Peyer's patch (tissue), 4 donors: ENCODE measurements at regions not wholly inside any gene's neighbourhood (a gene's known extent, or its start where the extent isn't known, plus 50 kb on each side); places are given as distances from the start of the nearest gene placed in this dataset.

Experiments used
- POLR2A ChIP-seq, 2 donors: fragments of 450-650 bp; IDR thresholded peaks; one replicate each; pipeline ENCODE4 v1.5.1; 2017; ENCODE audit warnings: antibody characterized with exemption in 2 of 2, mild to moderate bottlenecking in 2 of 2, moderate library complexity in 2 of 2
- TF ChIP-seq, protein P1 (sequence below), 6 experiments: fragments of 450-650 bp in 4 of 6; fragments of 200-600 bp in 2 of 6; sonication (generic) in 1 of 6; IDR thresholded peaks; one replicate each; pipeline ENCODE4 v1.5.1; 2017 to 2019; ENCODE audit warnings: antibody characterized with exemption in 6 of 6, mild to moderate bottlenecking in 3 of 6, moderate library complexity in 1 of 6

DNA sequence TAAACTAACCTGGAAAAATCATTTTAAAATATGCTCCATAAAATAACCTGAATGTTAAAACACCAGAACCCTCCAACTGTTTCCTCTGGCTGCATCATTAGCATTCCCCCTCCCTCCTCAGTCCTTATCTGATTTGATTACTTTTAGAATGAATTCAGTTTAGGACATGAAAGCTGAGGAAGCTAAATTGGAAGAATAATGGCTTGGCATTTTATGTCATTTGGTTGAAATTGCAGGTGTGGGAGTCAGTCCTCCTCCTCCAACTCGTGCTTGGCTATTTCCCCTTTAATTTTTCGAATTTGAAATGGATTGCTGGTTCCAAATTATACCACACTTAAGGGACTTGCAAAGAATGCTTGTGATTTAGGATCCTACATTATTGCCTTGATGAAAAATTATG lies 473.0 kb upstream of the STXBP6 start:
- TF ChIP-seq, protein P1, sequence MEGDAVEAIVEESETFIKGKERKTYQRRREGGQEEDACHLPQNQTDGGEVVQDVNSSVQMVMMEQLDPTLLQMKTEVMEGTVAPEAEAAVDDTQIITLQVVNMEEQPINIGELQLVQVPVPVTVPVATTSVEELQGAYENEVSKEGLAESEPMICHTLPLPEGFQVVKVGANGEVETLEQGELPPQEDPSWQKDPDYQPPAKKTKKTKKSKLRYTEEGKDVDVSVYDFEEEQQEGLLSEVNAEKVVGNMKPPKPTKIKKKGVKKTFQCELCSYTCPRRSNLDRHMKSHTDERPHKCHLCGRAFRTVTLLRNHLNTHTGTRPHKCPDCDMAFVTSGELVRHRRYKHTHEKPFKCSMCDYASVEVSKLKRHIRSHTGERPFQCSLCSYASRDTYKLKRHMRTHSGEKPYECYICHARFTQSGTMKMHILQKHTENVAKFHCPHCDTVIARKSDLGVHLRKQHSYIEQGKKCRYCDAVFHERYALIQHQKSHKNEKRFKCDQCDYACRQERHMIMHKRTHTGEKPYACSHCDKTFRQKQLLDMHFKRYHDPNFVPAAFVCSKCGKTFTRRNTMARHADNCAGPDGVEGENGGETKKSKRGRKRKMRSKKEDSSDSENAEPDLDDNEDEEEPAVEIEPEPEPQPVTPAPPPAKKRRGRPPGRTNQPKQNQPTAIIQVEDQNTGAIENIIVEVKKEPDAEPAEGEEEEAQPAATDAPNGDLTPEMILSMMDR (IDR thresholded peaks at IDR 0.05) = no peak
- no peak for TF ChIP-seq POLR2A (IDR thresholded peaks at IDR 0.05)
